SK-N-SH (cell line): ENCODE measurements at regions not wholly inside any gene's neighbourhood (a gene's known extent, or its start where the extent isn't known, plus 50 kb on each side); places are given as distances from the start of the nearest gene placed in this dataset.

Experiments used
- CTCF ChIA-PET: fragments of 300-600, 350-600 bp; formaldehyde crosslinking; extraction: SDS; loops from one replicate; lab custom pipeline; 2021; lab: Yijun Ruan, JAX
- POLR2A ChIA-PET: fragments of 350-600 bp; sonication (Branson Sonifier 250); formaldehyde crosslinking; extraction: SDS; loops from one replicate; lab custom pipeline; 2020; ENCODE audit warnings: antibody characterized with exemption, inconsistent platforms; lab: Yijun Ruan, JAX
- DNase-seq: peaks from one replicate; pipeline ENCODE4 v3.0.0; 2012
- H2AFZ ChIP-seq: fragments of 200-600 bp; sonication (generic); 2 replicates; pipeline ENCODE4 v1.8.1; 2016; ENCODE audit warnings: antibody characterized with exemption, mild to moderate bottlenecking, low read depth
- H3F3A ChIP-seq: fragments of 200-600 bp; sonication (generic); replicated peaks from 2 replicates; pipeline ENCODE3; 2016; ENCODE audit warnings: antibody characterized with exemption, mild to moderate bottlenecking; ENCODE audit not compliant: insufficient read depth
- H3K27ac ChIP-seq, 2 experiments: fragments of 200-500 bp in 1 of 2; fragments of 200-600 bp in 1 of 2; sonication (Bioruptor generic) in 1 of 2; sonication (generic), shearing (Covaris generic) in 1 of 2; 2 replicates each; pipeline versions ENCODE4 v1.5.1 to v1.6.1; 2014 to 2016; ENCODE audit warnings: low read depth in 2 of 2, inconsistent platforms in 1 of 2, low read length in 1 of 2, mild to moderate bottlenecking in 1 of 2, mixed read lengths in 1 of 2
- H3K27me3 ChIP-seq: fragments of 200-600 bp; sonication (generic), shearing (Covaris generic); 2 replicates; pipeline ENCODE4 v1.6.1; 2016; ENCODE audit warnings: mixed run types; ENCODE audit not compliant: insufficient read depth
- H3K36me3 ChIP-seq, 2 experiments: fragments of 200-500 bp in 1 of 2; fragments of 200-600 bp in 1 of 2; sonication (Bioruptor generic) in 1 of 2; sonication (generic) in 1 of 2; replicated peaks in 1 of 2; 2 replicates each; pipeline versions ENCODE3 to v1.5.1; 2014 to 2016; ENCODE audit warnings: low read length in 1 of 2, mild to moderate bottlenecking in 1 of 2; ENCODE audit not compliant: insufficient read depth in 2 of 2, control insufficient read depth in 1 of 2
- H3K4me1 ChIP-seq, 2 experiments: fragments of 200-500 bp in 1 of 2; fragments of 200-600 bp in 1 of 2; sonication (Bioruptor generic) in 1 of 2; sonication (generic), shearing (Covaris generic) in 1 of 2; 2 replicates each; pipeline versions ENCODE4 v1.5.1 to v1.6.1; 2014 to 2016; ENCODE audit warnings: low read depth in 1 of 2, low read length in 1 of 2, mixed run types in 1 of 2; ENCODE audit not compliant: insufficient read depth in 2 of 2, control insufficient read depth in 1 of 2
- H3K4me2 ChIP-seq: fragments of 200-600 bp; sonication (generic), shearing (Covaris generic); 2 replicates; pipeline ENCODE4 v1.6.1; 2017; ENCODE audit warnings: mixed run types
- H3K4me3 ChIP-seq, 2 experiments: fragments of 200-500 bp in 1 of 2; fragments of 200-600 bp in 1 of 2; sonication (Bioruptor generic) in 1 of 2; sonication (generic), shearing (Covaris generic) in 1 of 2; 2 replicates each; pipeline versions ENCODE4 v1.5.1 to v1.8.1; 2014 to 2016; ENCODE audit warnings: low read depth in 2 of 2, inconsistent platforms in 1 of 2, low read length in 1 of 2, mild to moderate bottlenecking in 1 of 2, mixed read lengths in 1 of 2, moderate library complexity in 1 of 2
- H3K79me2 ChIP-seq: fragments of 200-600 bp; sonication (generic); 2 replicates; pipeline ENCODE4 v1.8.1; 2017; ENCODE audit warnings: mild to moderate bottlenecking; ENCODE audit not compliant: insufficient read depth
- H3K9ac ChIP-seq: fragments of 200-600 bp; sonication (generic); 2 replicates; pipeline ENCODE4 v1.6.1; 2017; ENCODE audit warnings: mixed run types
- H3K9me2 ChIP-seq: fragments of 200-600 bp; sonication (generic); 2 replicates; pipeline ENCODE4 v1.6.1; 2017; ENCODE audit warnings: mixed run types
- H3K9me3 ChIP-seq: fragments of 200-600 bp; sonication (generic); 2 replicates; pipeline ENCODE4 v1.6.1; 2017; ENCODE audit warnings: mixed run types, mild to moderate bottlenecking, moderate library complexity
- H4K20me1 ChIP-seq: fragments of 200-600 bp; sonication (generic); 2 replicates; pipeline ENCODE4 v1.6.1; 2017; ENCODE audit warnings: mild to moderate bottlenecking, mixed run types; ENCODE audit not compliant: insufficient read depth
- CHD2 ChIP-seq: fragments of 150-350 bp; IDR thresholded peaks from 2 replicates; pipeline ENCODE4 v1.6.1; 2018; ENCODE audit warnings: low read length; ENCODE audit not compliant: partially characterized antibody
- ELF1 ChIP-seq: IDR thresholded peaks from 2 replicates; pipeline ENCODE4 v1.4.0; 2012
- EZH2phosphoT487 ChIP-seq: fragments of 200-600 bp; sonication (generic); IDR thresholded peaks from 2 replicates; pipeline ENCODE4 v1.6.1; 2017; ENCODE audit warnings: low read depth, mixed run types, mild to moderate bottlenecking, antibody characterized with exemption, moderate library complexity, borderline replicate concordance
- FOXM1 ChIP-seq: IDR thresholded peaks from 2 replicates; pipeline ENCODE4 v1.4.0; 2012; ENCODE audit warnings: low read depth, mild to moderate bottlenecking
- GABPA ChIP-seq: IDR thresholded peaks from 2 replicates; pipeline ENCODE4 v1.4.0; 2012; ENCODE audit warnings: low read depth, mild to moderate bottlenecking
- GATA2 ChIP-seq: sonication (generic); formaldehyde crosslinking; IDR thresholded peaks from 2 replicates; pipeline ENCODE4 v1.5.0; 2020; ENCODE audit warnings: mild to moderate bottlenecking, missing genetic modification reagents
- JUND ChIP-seq: IDR thresholded peaks from 2 replicates; pipeline ENCODE4 v1.4.0; 2012
- MEF2A ChIP-seq: IDR thresholded peaks from 2 replicates; pipeline ENCODE4 v1.4.0; 2012; ENCODE audit warnings: low read depth, borderline replicate concordance
- MXI1 ChIP-seq: IDR thresholded peaks from 2 replicates; pipeline ENCODE4 v1.6.1; 2012; ENCODE audit warnings: mild to moderate bottlenecking, low read depth, low read length, improper control_type of control experiment
- NRF1 ChIP-seq: IDR thresholded peaks from 2 replicates; pipeline ENCODE4 v1.6.1; 2012; ENCODE audit warnings: low read depth, mild to moderate bottlenecking, low read length
- POLR2AphosphoS5 ChIP-seq: IDR thresholded peaks from 2 replicates; pipeline ENCODE4 v1.6.1; 2012; ENCODE audit warnings: low read depth, low read length
- RAD21 ChIP-seq: IDR thresholded peaks from 2 replicates; pipeline ENCODE4 v1.6.1; 2012; ENCODE audit warnings: mild to moderate bottlenecking, low read length
- RCOR1 ChIP-seq: fragments of 150-350 bp; IDR thresholded peaks from 2 replicates; pipeline ENCODE4 v1.6.1; 2017; ENCODE audit warnings: antibody characterized with exemption, low read length
- RFX5 ChIP-seq: IDR thresholded peaks from 2 replicates; pipeline ENCODE4 v1.6.1; 2012; ENCODE audit warnings: mild to moderate bottlenecking, improper control_type of control experiment, low read length
- TCF12 ChIP-seq: IDR thresholded peaks from 2 replicates; pipeline ENCODE4 v1.4.0; 2012
- YY1 ChIP-seq: IDR thresholded peaks from 2 replicates; pipeline ENCODE4 v1.4.0; 2012; ENCODE audit warnings: low read depth, mild to moderate bottlenecking
- WGBS: methylation state at CpG from one replicate; pipeline ENCODE4 v1.1.6; 2017; ENCODE audit warnings: low lambda C conversion rate; 5-methylcytosine and 5-hydroxymethylcytosine counted together
- TF ChIP-seq, protein P1 (sequence below): fragments of 150-350 bp; IDR thresholded peaks from 2 replicates; pipeline ENCODE4 v1.6.1; 2016; ENCODE audit warnings: mild to moderate bottlenecking, low read depth, low read length
- TF ChIP-seq, protein P2 (sequence below): fragments of 150-350 bp; IDR thresholded peaks from 2 replicates; pipeline ENCODE4 v1.6.1; 2017; ENCODE audit warnings: antibody characterized with exemption, low read length, low read depth, borderline replicate concordance
- TF ChIP-seq, protein P3 (sequence below): IDR thresholded peaks from 2 replicates; pipeline ENCODE4 v1.4.0; 2012; ENCODE audit warnings: low read depth, borderline replicate concordance
- TF ChIP-seq, protein P4 (sequence below): IDR thresholded peaks from 2 replicates; pipeline ENCODE4; 2012

DNA sequence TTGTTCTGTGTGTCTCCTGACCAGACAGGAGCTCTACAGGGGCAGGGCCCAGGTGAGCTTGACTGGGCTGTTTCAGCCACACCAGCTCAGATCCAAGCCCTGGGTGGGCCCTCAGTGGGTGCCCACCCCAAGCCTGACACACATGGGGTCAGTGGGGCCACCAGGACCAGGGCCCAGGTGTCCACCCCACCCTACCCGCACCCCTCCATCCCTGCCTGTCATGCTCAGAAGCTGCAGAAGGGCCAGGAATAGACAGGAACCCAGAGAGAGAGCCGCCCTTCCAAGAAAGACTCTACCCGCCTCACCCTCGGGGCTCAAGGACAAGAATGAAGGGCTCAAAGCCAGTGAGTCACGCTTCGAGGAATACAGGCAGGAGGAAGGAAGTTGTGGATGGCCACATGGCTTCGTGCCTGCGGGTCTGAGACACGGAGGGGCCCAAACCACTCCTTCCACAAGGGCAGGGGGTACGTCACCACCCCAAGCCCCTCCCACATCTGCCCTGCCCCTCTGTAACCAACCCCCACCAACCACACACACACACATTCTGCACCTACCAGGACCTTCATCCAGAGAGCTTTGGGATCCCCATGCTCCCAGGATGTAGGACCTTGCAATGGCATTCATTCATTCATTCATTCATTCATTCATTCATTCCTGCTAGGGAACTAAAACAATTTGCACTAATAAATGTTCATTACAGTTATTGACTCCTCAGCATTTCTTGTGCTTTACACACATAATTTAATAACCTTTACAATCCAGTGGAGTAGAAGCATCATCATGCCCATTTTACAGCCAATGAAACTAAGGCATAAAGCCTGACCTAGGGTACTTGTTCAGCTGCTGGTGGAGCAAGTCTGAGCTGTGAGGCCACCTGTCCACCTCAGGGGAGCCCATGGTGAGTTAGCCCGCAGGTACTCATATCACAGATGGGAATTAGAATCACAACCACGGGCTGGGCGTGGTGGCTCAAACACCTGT lies 55.9 kb upstream of the STXBP1 start (continued):
- TF ChIP-seq FOXM1 (no peak), GATA2 (CRISPR knock-in tag) (no peak), CHD2 (no peak), MXI1 (no peak), RFX5 (no peak)

DNA sequence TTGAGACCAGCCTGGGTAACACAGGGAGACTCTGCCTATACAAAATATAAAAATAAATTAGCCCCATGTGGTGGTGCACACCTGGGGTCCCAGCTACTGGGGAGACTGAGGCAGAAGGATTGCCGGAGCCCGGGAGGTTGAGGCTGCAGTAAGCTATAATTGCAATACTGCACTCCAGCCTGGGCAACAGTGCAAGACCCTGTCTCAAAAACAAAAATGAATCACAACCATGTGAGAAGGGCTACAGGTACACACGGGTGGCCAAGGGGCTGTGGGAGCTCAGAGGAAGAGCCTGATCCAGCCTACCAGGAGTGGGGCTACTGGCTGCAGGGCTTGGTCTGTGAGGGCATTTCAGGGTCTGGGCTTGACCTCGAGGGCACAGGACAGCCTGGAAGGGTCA lies 55.2 kb upstream of the STXBP1 start:
- WGBS, result 73% methylated on average over 4 of the region's 4 CpGs
- no peak overlapping the region for H2AFZ ChIP-seq
- no peak for TF ChIP-seq NRF1
- no peak for TF ChIP-seq EZH2phosphoT487
- TF ChIP-seq, protein P1, sequence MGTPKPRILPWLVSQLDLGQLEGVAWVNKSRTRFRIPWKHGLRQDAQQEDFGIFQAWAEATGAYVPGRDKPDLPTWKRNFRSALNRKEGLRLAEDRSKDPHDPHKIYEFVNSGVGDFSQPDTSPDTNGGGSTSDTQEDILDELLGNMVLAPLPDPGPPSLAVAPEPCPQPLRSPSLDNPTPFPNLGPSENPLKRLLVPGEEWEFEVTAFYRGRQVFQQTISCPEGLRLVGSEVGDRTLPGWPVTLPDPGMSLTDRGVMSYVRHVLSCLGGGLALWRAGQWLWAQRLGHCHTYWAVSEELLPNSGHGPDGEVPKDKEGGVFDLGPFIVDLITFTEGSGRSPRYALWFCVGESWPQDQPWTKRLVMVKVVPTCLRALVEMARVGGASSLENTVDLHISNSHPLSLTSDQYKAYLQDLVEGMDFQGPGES, result no peak
- TF ChIP-seq POLR2AphosphoS5, result no peak
- TF ChIP-seq RCOR1, result no peak
- TF ChIP-seq RAD21, result no peak
- no peak for TF ChIP-seq MEF2A
- TF ChIP-seq GABPA, result no peak
- TF ChIP-seq JUND, result no peak
- no peak for TF ChIP-seq RFX5
- no peak for TF ChIP-seq TCF12
- TF ChIP-seq ELF1, result no peak
- no peak for TF ChIP-seq MXI1
- TF ChIP-seq, protein P2, sequence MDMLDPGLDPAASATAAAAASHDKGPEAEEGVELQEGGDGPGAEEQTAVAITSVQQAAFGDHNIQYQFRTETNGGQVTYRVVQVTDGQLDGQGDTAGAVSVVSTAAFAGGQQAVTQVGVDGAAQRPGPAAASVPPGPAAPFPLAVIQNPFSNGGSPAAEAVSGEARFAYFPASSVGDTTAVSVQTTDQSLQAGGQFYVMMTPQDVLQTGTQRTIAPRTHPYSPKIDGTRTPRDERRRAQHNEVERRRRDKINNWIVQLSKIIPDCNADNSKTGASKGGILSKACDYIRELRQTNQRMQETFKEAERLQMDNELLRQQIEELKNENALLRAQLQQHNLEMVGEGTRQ, result no peak
- TF ChIP-seq, protein P3, sequence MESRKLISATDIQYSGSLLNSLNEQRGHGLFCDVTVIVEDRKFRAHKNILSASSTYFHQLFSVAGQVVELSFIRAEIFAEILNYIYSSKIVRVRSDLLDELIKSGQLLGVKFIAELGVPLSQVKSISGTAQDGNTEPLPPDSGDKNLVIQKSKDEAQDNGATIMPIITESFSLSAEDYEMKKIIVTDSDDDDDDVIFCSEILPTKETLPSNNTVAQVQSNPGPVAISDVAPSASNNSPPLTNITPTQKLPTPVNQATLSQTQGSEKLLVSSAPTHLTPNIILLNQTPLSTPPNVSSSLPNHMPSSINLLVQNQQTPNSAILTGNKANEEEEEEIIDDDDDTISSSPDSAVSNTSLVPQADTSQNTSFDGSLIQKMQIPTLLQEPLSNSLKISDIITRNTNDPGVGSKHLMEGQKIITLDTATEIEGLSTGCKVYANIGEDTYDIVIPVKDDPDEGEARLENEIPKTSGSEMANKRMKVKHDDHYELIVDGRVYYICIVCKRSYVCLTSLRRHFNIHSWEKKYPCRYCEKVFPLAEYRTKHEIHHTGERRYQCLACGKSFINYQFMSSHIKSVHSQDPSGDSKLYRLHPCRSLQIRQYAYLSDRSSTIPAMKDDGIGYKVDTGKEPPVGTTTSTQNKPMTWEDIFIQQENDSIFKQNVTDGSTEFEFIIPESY, result no peak
- TF ChIP-seq YY1, result no peak
- TF ChIP-seq, protein P4, sequence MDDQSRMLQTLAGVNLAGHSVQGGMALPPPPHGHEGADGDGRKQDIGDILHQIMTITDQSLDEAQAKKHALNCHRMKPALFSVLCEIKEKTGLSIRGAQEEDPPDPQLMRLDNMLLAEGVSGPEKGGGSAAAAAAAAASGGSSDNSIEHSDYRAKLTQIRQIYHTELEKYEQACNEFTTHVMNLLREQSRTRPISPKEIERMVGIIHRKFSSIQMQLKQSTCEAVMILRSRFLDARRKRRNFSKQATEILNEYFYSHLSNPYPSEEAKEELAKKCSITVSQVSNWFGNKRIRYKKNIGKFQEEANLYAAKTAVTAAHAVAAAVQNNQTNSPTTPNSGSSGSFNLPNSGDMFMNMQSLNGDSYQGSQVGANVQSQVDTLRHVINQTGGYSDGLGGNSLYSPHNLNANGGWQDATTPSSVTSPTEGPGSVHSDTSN, result no peak
- H3K79me2 ChIP-seq, result peaks cover 98% of the 10 kb centered on the region
- H3F3A ChIP-seq, result peaks cover 49% of the 10 kb centered on the region
- peaks cover 42% of the 10 kb centered on the region for H4K20me1 ChIP-seq
- no peaks in the 10 kb centered on the region for H3K9me2 ChIP-seq
- peaks cover 38 to 63% of the 10 kb centered on the region in 2 experiments; a peak in 3 of 4 replicates for H3K4me1 ChIP-seq
- no peak for DNase-seq
- peaks cover 8 to 39% of the 10 kb centered on the region in 2 experiments for H3K36me3 ChIP-seq
- peak overlapping the region; percentile 92 to 94 for H3K27ac ChIP-seq
- ChIA-PET CTCF (interaction anchor here (1.2 to 5.5 kb wide), 6 partner anchors 11 to 178 kb away, joined by 3 to 23 read pairs (median 7); partner anchors contain the start of gene TOR2A), POLR2A (interaction anchor here (0.6 to 1.6 kb wide), 3 partner anchors 12 to 46 kb away, joined by 3 to 4 read pairs (median 3); a partner anchor contains a TSS)
- H3K27me3 ChIP-seq, result no peaks in the 10 kb centered on the region
- no peaks in the 10 kb centered on the region for H3K9me3 ChIP-seq
- H3K4me3 ChIP-seq, result no peak overlapping the region; a peak in 1 of 4 replicates
- H3K4me2 ChIP-seq, result peak overlapping the region; percentile 80; the same call in 1 of the 2 replicates
- no peak overlapping the region for H3K9ac ChIP-seq
